ENCODE measurements at regions not wholly inside any gene's neighbourhood (a gene's known extent, or its start where the extent isn't known, plus 50 kb on each side); places are given as distances from the start of the nearest gene placed in this dataset.

DNA sequence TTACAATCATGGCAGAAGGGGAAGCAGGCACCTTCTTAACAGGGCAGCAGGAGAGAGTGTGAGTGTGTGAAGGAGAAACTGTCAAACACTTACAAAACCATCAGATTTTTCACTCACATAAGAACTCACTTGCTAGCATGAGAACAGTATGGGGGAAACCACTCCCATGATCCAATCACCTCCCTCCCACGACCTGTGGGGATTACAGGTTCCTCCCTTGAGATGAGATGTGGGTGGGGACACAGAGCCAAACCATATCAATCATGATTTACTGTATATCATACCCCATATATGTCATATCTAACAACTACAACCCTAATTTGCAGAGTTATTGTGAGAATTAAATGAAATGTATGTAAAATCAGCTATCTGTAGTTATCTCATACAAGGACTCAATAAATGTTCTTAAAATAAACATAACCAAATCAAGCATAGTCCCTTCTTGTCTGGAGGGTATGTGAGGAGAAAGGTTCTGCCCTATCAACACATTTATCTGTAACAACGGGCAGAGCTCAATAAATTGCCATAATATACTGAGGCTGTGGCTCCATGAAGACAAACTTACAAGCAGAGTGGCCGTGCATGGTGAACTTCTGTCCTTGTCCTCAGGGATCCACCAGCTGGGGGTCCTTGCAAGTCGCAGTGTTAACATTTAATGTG is 504.7 kb downstream of the SOX2 start:
- DNase-seq (ENCODE audit: low spot score): no peak

- DNase-seq (ENCODE audit: low spot score): no peak
These were observed 508.3 kb downstream of the SOX2 start for GRCh38 chr3:182220013-182220412.

- DNase-seq (ENCODE audit: low spot score): no peak
These were observed 508.7 kb downstream of the SOX2 start for GRCh38 chr3:182220471-182220870.

- DNase-seq (ENCODE audit: low spot score): no peak
These were observed 515.3 kb downstream of the SOX2 start for GRCh38 chr3:182226995-182227394.

DNA sequence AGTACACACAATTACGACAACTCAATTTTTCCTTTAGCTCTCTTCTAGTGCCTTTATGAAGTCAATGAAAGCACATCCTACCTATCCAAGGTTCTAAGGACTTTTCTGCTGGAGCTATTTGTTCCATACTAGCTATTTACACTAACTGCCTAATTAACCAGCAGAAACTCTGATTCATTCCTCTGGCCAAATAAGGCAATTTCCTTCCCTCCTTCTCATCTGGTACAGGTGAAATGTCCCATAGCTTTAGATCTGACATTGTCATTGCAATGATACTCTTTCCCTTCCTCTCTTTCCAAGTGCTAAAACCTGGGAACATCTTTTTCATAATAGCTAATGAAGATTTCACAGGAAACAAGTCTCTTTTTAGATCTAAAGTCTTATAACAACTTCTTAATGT is 521.7 kb downstream of the SOX2 start:
- DNase-seq (ENCODE audit: low spot score): no peak

DNA sequence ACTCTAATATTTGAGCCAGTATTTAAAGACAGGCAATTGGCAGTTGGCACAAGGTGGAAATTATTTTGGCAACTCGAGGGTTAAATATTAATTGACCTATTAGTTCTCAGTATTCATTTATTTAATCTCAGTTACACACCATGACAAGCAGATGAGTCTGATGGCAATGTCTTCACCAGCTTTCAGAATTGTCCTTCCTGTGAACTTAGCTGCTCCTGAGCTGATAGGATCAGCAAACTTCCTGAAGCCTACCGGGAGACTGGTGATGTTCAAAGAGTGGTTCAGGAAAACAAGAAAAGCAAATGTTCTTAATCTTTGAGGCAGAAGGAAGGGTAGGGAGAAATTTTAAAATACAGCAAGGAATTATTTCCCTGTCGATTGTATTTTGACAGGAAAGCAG is 522.2 kb downstream of the SOX2 start:
- DNase-seq (ENCODE audit: low spot score): no peak

DNA sequence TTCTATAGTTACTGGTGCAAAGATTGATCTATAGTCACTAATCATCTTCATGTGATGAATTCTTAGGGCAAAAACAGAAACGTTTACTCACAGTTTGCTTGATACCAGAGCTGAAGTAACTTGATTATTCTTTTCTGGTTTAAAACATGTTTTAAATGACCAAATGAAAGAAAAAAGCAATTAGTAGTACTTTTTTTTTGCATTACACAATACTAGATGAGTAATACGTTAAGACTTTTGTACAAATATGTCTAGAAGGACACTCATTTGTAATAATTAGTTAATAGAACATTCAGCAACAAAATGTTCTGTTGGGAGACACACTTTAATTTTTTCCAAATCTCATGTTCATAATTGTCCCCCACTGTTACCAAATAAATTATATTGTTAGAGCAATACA is 523.2 kb downstream of the SOX2 start:
- no peak for DNase-seq (ENCODE audit: low spot score)

DNA sequence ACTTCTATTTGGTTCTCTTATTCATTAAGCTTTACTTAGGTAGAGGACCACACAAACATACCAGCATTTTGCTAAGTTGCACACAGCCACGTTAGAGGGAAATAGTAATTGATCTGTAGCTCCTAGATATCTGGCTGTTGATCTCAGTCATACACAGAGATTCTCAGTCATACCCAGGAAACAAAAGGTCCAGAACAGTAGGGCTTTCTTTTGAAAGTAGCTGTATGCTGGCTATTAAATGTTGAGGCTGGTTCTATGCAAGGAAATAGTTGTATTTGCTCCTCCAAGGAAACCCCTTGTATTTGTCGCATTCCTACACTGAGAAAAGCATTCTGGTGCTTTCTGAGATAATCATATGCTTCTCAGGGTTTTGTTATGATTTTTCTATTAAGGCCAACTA is 523.8 kb downstream of the SOX2 start:
- no peak for DNase-seq (ENCODE audit: low spot score)

DNA sequence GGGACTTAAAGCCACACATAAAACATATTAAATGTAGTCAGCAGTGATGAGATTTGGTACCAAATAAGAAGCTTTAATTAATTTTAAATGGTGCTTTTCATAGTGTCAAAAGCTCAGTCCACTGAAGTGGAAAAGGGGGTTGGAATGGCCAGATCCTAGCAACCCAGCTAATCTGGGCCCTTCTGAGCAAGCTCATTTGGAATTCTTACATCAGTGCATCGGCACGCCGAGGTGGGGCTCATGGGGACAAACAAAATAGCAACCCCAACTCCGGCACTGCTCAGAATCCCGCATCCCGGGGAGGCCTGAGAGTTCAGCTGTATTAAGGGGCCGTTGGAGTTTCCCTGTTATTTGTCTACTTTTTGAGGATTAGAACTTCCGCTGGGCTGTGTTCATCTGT is 526.4 kb downstream of the SOX2 start:
- no peak for DNase-seq (ENCODE audit: low spot score)

GRCh38 chr3:182239316-182239715 is 527.6 kb downstream of the SOX2 start:
- DNase-seq (ENCODE audit: low spot score): no peak

DNA sequence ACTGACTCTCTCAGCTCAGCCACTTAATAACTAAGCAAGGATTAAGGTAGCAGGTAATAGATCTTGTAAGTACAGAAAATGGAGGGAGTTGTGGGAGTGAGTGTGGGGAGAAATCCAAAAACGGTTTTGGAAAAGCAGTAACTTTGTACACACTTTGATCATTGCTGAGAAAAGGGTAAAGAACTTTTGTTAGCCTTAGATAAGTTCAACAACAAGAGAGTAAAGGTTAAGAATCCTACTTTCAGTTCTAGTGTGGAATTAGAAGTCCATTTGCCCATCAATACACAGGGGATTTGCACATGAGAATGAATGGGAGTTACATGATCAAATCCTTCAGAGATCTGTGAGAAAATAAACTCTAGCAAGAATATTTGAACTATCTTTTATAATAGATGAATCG is 528.7 kb downstream of the SOX2 start:
- no peak for DNase-seq (ENCODE audit: low spot score)

DNA sequence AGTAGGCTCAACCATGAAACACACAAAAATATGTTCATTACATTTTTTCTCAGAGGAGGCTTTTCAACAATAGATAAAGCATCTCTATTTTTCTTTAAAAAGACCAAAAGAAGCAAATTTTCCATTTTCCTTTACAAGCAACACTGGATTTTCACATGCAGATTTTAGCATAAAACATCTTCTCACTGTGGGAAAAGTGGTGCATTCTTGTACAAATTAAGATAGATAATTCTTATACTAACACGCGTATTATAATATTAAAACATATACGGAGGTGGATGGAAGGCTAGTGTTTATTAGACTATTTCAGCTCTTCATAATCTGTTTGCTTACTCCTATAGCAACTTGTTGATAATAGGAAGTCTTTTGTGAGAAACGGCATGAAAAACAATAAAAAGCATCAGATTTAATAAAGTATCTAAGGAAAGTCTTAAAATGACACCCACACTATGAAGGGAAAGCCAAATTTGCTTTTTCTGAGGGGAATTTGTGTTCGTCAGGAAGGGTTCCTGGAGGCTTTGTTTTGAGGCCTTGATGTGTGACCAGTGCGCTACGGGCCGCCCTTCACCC is 529.6 kb downstream of the SOX2 start:
- DNase-seq (ENCODE audit: low spot score): no peak

GRCh38 chr3:182241766-182242488 is 530.2 kb downstream of the SOX2 start:
- no peak for DNase-seq (ENCODE audit: low spot score)

DNA sequence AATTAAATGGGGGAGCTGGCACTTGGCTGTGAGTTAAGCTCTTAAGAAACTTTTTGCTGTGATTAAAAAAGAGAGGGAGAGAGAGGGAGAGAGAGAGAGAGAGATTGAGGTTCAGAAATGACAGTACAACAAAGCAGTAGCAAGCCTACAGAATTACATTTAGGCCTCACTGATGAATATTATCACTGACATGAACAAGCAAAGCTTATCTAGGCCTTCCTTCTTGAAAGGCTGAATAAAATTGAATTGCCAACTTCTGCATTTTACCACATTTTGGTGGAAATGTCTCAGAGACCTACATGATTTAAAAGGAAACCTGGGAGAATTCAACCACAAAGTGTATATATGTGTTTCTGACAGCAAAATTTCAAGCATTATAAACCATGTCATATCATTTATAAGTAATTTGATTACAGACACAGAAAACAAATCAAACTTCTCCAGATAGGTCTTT is 530.8 kb downstream of the SOX2 start:
- DNase-seq (ENCODE audit: low spot score): no peak

- DNase-seq (ENCODE audit: low spot score): no peak
These were observed 531.9 kb downstream of the SOX2 start for GRCh38 chr3:182243625-182244024.

GRCh38 chr3:182244222-182244971 is 532.7 kb downstream of the SOX2 start:
- no peak for DNase-seq (ENCODE audit: low spot score)

DNA sequence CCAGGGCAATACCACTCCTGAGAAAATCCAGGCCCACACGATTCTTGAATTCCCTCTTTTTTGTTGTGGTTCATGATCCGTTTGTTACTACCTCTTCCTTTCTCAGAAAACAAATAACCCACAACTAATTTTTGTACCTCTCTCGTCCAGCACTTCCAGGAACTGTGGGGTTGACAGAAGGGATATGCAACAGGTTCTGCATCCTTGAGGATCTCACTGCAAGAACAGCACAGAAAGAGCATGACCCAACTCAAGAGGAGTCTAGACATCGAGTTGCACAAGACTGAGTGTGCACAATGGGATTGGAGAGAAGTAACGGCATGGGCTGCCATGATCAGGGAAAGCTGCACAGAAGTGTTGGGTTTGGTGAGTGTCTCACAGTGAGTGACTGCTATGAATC is 533.3 kb downstream of the SOX2 start:
- no peak for DNase-seq (ENCODE audit: low spot score)

GRCh38 chr3:182246870-182247269 is 535.1 kb downstream of the SOX2 start:
- DNase-seq (ENCODE audit: low spot score): no peak

GRCh38 chr3:182248349-182248880 is 536.7 kb downstream of the SOX2 start:
- DNase-seq (ENCODE audit: low spot score): no peak

DNA sequence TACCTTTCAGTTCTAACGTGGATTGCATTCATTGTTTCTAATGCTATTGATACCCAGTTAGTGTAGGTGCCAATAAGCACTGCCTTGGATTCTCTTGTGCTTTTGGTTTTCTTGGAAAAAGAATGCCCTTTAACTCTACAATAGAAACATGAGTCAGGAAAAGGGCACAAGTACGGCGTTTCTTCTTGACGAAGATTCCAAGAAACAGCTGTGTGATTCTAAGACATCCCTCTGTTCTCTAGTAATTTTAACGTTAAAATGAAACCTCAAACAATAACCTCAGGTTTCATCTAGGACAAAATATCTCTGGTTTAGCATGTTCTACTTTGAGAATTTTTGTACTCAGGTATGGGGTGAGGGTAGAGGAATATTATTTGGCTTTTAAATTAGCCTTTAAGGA is 540.5 kb upstream of the ATP11B start:
- DNase-seq (ENCODE audit: low spot score): no peak

DNA sequence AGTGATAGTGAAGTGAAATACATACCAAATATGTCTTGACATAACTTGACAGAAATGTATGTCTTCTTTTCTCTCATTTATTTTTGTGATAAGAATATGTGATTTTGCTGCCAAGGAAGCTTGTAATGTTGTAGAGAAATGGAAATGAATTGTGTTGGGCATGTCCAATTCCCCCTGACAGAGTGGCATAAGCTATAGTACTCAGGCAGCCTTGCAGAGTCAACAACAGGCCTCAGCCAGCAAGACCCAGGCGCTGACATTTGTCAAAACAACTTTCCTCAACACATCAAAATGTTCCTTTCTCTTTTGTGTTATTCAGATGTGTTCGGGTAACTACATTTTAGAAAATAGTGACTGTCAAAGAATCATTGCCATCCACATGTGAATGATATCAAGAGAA is 538.1 kb upstream of the ATP11B start:
- no peak for DNase-seq (ENCODE audit: low spot score)

DNA sequence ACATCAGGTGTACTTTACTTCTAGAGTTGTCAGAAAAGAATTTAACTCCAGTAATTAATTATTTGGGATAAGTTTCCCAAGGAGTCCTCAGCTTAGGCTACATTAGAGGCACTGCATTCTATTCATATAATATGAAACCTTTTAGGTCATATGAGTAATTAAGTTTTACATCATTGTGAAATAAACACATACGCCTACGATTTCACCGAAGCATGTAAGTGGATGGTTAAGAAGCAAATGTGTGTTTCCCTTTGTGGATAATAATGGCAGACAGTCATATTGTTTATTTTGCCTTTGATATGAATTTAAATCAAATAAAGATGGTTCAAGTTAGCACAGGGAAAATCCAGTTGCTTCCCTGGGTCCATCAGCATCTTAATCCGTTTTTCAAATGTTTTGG is 535.9 kb upstream of the ATP11B start:
- no peak for DNase-seq (ENCODE audit: low spot score)
